IMR-90 (cell line): ENCODE measurements at regions not wholly inside any gene's neighbourhood (a gene's known extent, or its start where the extent isn't known, plus 50 kb on each side); places are given as distances from the start of the nearest gene placed in this dataset.

Source experiments
- ATAC-seq: fragments of 200-7000 bp; cut with Tn5 transposase; 2 replicates; pipeline ENCODE4 v1.9.1; 2020; ENCODE audit warnings: low read depth, mild to moderate bottlenecking, moderate library complexity
- BruUV-seq: library from RNA; stranded (reverse); fragments of 400-500 nt; replicated peaks from 2 replicates; lab custom pipeline; 2021; lab: Mats Ljungman, UMichigan
- CTCF ChIA-PET: fragments of 300-600 bp; formaldehyde crosslinking; extraction: SDS; loops from one replicate; lab custom pipeline; 2021; ENCODE audit warnings: antibody characterized with exemption; lab: Yijun Ruan, JAX
- POLR2A ChIA-PET: fragments of 300-600 bp; sonication (Branson Sonifier 250); formaldehyde crosslinking; loops from one replicate; lab custom pipeline; 2022; ENCODE audit warnings: antibody characterized with exemption; ENCODE audit not compliant: unreplicated experiment; lab: Charles Lee
- DNase-seq: peaks from one replicate; pipeline ENCODE4 v3.0.0; 2013
- H2AFZ ChIP-seq: replicated peaks from 2 replicates; pipeline ENCODE3; 2013; ENCODE audit warnings: low read length, mild to moderate bottlenecking; ENCODE audit not compliant: poor library complexity
- H2AK5ac ChIP-seq: 2 replicates; pipeline ENCODE4 v1.6.1; 2013; ENCODE audit warnings: low read depth, low read length, inconsistent platforms
- H2AK9ac ChIP-seq: replicated peaks from 2 replicates; pipeline ENCODE3; 2013; ENCODE audit warnings: mild to moderate bottlenecking, low read depth, low read length, moderate library complexity; ENCODE audit not compliant: poor library complexity
- H2BK120ac ChIP-seq: 2 replicates; pipeline ENCODE4 v1.6.1; 2013; ENCODE audit warnings: low read depth, low read length, inconsistent platforms
- H2BK15ac ChIP-seq: 3 replicates; pipeline ENCODE4 v1.6.1; 2013; ENCODE audit warnings: low read depth, low read length, inconsistent platforms
- H2BK20ac ChIP-seq: 2 replicates; pipeline ENCODE4 v1.6.1; 2013; ENCODE audit warnings: low read depth, mild to moderate bottlenecking, inconsistent platforms, low read length, moderate library complexity
- H2BK5ac ChIP-seq: 2 replicates; pipeline ENCODE4 v1.6.1; 2013; ENCODE audit warnings: mild to moderate bottlenecking, low read depth, low read length, inconsistent platforms; ENCODE audit not compliant: poor library complexity, severe bottlenecking
- H3K14ac ChIP-seq: replicated peaks from 2 replicates; pipeline ENCODE4 v1.6.1; 2013; ENCODE audit warnings: low read depth, low read length, inconsistent platforms
- H3K18ac ChIP-seq: 2 replicates; pipeline ENCODE4 v1.6.1; 2013; ENCODE audit warnings: low read depth, low read length, control low read depth
- H3K23ac ChIP-seq: 2 replicates; pipeline ENCODE4 v1.6.1; 2013; ENCODE audit warnings: low read depth, low read length, inconsistent platforms
- H3K27ac ChIP-seq: 2 replicates; pipeline ENCODE4 v1.5.1; 2013; ENCODE audit warnings: mild to moderate bottlenecking, control low read depth, low read length; ENCODE audit not compliant: insufficient read depth
- H3K27me3 ChIP-seq: 2 replicates; pipeline ENCODE4 v1.6.1; 2013; ENCODE audit warnings: low read length; ENCODE audit not compliant: control insufficient read depth, insufficient read depth
- H3K36me3 ChIP-seq: 2 replicates; pipeline ENCODE4 v1.6.1; 2013; ENCODE audit warnings: low read length, mixed read lengths; ENCODE audit not compliant: control insufficient read depth, insufficient read depth
- H3K4ac ChIP-seq: 2 replicates; pipeline ENCODE4 v1.6.1; 2013; ENCODE audit warnings: low read depth, low read length, inconsistent platforms
- H3K4me1 ChIP-seq: 2 replicates; pipeline ENCODE4 v1.6.1; 2013; ENCODE audit warnings: low read length, mixed read lengths; ENCODE audit not compliant: control insufficient read depth, insufficient read depth
- H3K4me2 ChIP-seq: 2 replicates; pipeline ENCODE4 v1.6.1; 2013; ENCODE audit warnings: low read depth, mild to moderate bottlenecking, control low read depth, low read length, moderate library complexity
- H3K4me3 ChIP-seq: 2 replicates; pipeline ENCODE4 v1.5.1; 2013; ENCODE audit warnings: low read depth, mild to moderate bottlenecking, control low read depth, low read length, moderate library complexity; ENCODE audit not compliant: insufficient read depth
- H3K56ac ChIP-seq: 2 replicates; pipeline ENCODE4 v1.6.1; 2013; ENCODE audit warnings: low read length, inconsistent platforms; ENCODE audit not compliant: insufficient read depth; ENCODE audit errors: extremely low read depth
- H3K79me1 ChIP-seq, 2 experiments: 2 replicates each; pipeline ENCODE4 v1.6.1; 2013; ENCODE audit warnings: low read length in 2 of 2, inconsistent platforms in 1 of 2, low read depth in 1 of 2
- H3K9ac ChIP-seq: 2 replicates; pipeline ENCODE4 v1.6.1; 2013; ENCODE audit warnings: low read depth, low read length, control low read depth
- H3K9me1 ChIP-seq: 2 replicates; pipeline ENCODE4 v1.6.1; 2013; ENCODE audit warnings: low read length, inconsistent platforms; ENCODE audit not compliant: insufficient read depth
- H3K9me3 ChIP-seq: 2 replicates; pipeline ENCODE4 v1.6.1; 2013; ENCODE audit warnings: low read length; ENCODE audit not compliant: control insufficient read depth, insufficient read depth
- H4K20me1 ChIP-seq: 2 replicates; pipeline ENCODE4 v1.6.1; 2013; ENCODE audit warnings: low read length, inconsistent platforms; ENCODE audit not compliant: insufficient read depth
- H4K5ac ChIP-seq: 2 replicates; pipeline ENCODE4 v1.6.1; 2013; ENCODE audit warnings: mild to moderate bottlenecking, low read depth, low read length, control low read depth
- H4K8ac ChIP-seq, 2 experiments: 2 replicates each; pipeline ENCODE4 v1.6.1; 2013; ENCODE audit warnings: low read depth in 2 of 2, low read length in 2 of 2, control low read depth in 1 of 2, inconsistent platforms in 1 of 2
- H4K91ac ChIP-seq: 2 replicates; pipeline ENCODE4 v1.6.1; 2013; ENCODE audit warnings: low read depth, low read length, inconsistent platforms; ENCODE audit not compliant: insufficient read depth
- ELK1 ChIP-seq: fragments of 150-350 bp; IDR thresholded peaks from 2 replicates; pipeline ENCODE4 v1.6.1; 2016; ENCODE audit warnings: low read depth, mild to moderate bottlenecking, low read length, moderate library complexity, borderline replicate concordance
- FOS ChIP-seq: fragments of 150-350 bp; IDR thresholded peaks from 2 replicates; pipeline ENCODE4 v1.6.1; 2016; ENCODE audit warnings: low read depth, low read length
- MAZ ChIP-seq: IDR thresholded peaks from 2 replicates; pipeline ENCODE4 v1.6.1; 2012; ENCODE audit warnings: low read depth, mild to moderate bottlenecking, low read length, improper control_type of control experiment, moderate library complexity, borderline replicate concordance
- MXI1 ChIP-seq: IDR thresholded peaks from 2 replicates; pipeline ENCODE4 v1.6.1; 2012; ENCODE audit warnings: low read depth, mild to moderate bottlenecking, low read length, moderate library complexity, borderline replicate concordance
- NFE2L2 ChIP-seq: fragments of 150-350 bp; IDR thresholded peaks from 2 replicates; pipeline ENCODE4 v1.6.1; 2016; ENCODE audit warnings: low read depth, mild to moderate bottlenecking, low read length
- RFX5 ChIP-seq: IDR thresholded peaks from 2 replicates; pipeline ENCODE4 v1.8.0; 2012; ENCODE audit warnings: low read depth, mild to moderate bottlenecking, low read length, moderate library complexity
- SMC3 ChIP-seq: fragments of 150-350 bp; IDR thresholded peaks from 2 replicates; pipeline ENCODE4 v1.6.1; 2016; ENCODE audit warnings: low read depth, mild to moderate bottlenecking, antibody characterized with exemption, low read length, moderate library complexity
- WGBS, 2 experiments: methylation state at CpG; one replicate each; pipeline versions ENCODE4 v1.1.5 to v1.1.7; 2013; ENCODE audit warnings: missing lambda C conversion rate in 2 of 2; ENCODE audit not compliant: insufficient read length in 1 of 2; ENCODE audit errors: extremely low coverage in 2 of 2; 5-methylcytosine and 5-hydroxymethylcytosine counted together
- dilution Hi-C: fragments of 300-500 bp; cut with HindIII; formaldehyde crosslinking; loops from one replicate; pipeline ENCODE4 v1.14.3; 2018; ENCODE audit warnings: low sequenced_read_pairs; ENCODE audit not compliant: unreplicated experiment
- in situ Hi-C: fragments of 300-500 bp; cut with MboI; formaldehyde crosslinking; loops from 3 replicates; pipeline ENCODE4 v1.14.3; 2019; ENCODE audit warnings: low sequenced_read_pairs, inconsistent platforms, mixed read lengths
- intact Hi-C: fragments of 100-400 bp; cut with micrococcal nuclease; formaldehyde crosslinking; loops from 2 replicates; pipeline ENCODE4 v1.10.0; 2022

DNA sequence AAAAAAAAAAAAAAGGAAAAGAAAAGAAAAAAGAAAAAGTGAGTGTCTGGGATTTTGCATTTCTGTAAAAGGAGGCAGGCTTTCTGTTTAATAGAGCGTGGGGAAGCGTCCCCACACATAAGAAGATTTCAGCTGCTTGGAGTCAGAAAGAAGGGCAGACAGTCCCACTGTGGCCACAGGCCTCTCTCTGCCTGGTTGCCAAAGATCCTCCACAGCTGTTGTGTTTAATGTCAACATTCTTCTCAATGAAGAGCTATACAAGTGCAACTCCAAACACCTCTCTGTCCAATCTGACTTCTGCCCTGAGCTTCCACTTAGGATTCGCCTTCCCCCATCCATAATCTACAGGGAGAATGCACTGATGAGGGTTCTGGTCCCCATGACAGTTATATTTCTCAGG, 64.3 kb upstream of the MLN start:
- no peak overlapping the region for H3K14ac ChIP-seq
- ATAC-seq (peak; percentile 81), DNase-seq (no peak)
- intact Hi-C loops, result no loop called here
- H2BK20ac ChIP-seq, result no peak overlapping the region
- dilution Hi-C loops, result no loop called here
- no peak overlapping the region for H4K91ac ChIP-seq
- H3K9me1 ChIP-seq, result no peaks in the 10 kb centered on the region
- no peak overlapping the region for H3K56ac ChIP-seq
- no peak overlapping the region for H2AK5ac ChIP-seq
- H3K9me3 ChIP-seq, result no peaks in the 10 kb centered on the region
- H3K23ac ChIP-seq, result no peak overlapping the region
- in situ Hi-C loops, result no loop called here
- H3K9ac ChIP-seq, result no peak overlapping the region
- no peak overlapping the region for H3K4ac ChIP-seq
- no peak overlapping the region for H2AK9ac ChIP-seq
- H3K18ac ChIP-seq, result no peak overlapping the region
- H2BK5ac ChIP-seq, result no peak overlapping the region
- no peak overlapping the region for H4K8ac ChIP-seq
- H3K27ac ChIP-seq, result no peak overlapping the region
- H3K27me3 ChIP-seq, result peaks cover 53% of the 10 kb centered on the region
- no TSS peak for BruUV-seq
- H4K5ac ChIP-seq, result no peak overlapping the region
- CTCF ChIA-PET, result no interaction called here
- H3K4me2 ChIP-seq, result no peak overlapping the region
- H2BK15ac ChIP-seq, result no peak overlapping the region
- no peak overlapping the region for H2AFZ ChIP-seq
- POLR2A ChIA-PET, result no interaction called here
- H4K20me1 ChIP-seq, result no peaks in the 10 kb centered on the region
- TF ChIP-seq RFX5, result no peak
- no peak for TF ChIP-seq MAZ
- no peak for TF ChIP-seq SMC3
- TF ChIP-seq FOS, result no peak
- no peak for TF ChIP-seq ELK1
- no peak for TF ChIP-seq NFE2L2
- TF ChIP-seq MXI1, result no peak
- no CpG with 5 or more reads among the region's 3 CpGs for WGBS, 2 experiments
- no peaks in the 10 kb centered on the region for H3K79me1 ChIP-seq
- no peaks in the 10 kb centered on the region for H3K36me3 ChIP-seq
- no peak overlapping the region for H2BK120ac ChIP-seq
- H3K4me3 ChIP-seq, result no peak overlapping the region
- H3K4me1 ChIP-seq, result no peaks in the 10 kb centered on the region
